Central memory CD8-positive, alpha-beta T cell (primary cell): ENCODE measurements at regions not wholly inside any gene's neighbourhood (a gene's known extent, or its start where the extent isn't known, plus 50 kb on each side); places are given as distances from the start of the nearest gene placed in this dataset.
"Not testable (repeated sequence)": the region's sequence is repeated elsewhere in the genome, so short reads cannot be mapped to it uniquely, and the experiment has no call there.

Source experiments
- ATAC-seq: fragments of 150-1000 bp; cut with Tn5 transposase; replicated peaks from 2 replicates; pipeline ENCODE4 v1.10.0; 2022; ENCODE audit warnings: mild to moderate bottlenecking, moderate FRiP score, moderate number of reproducible peaks; ENCODE audit not compliant: poor library complexity, severe bottlenecking; ENCODE audit errors: extremely low read depth
- DNase-seq, 2 donors: peaks; one replicate each; pipeline ENCODE4 v3.0.0; 2021; ENCODE audit warnings: low spot score in 2 of 2
- H3K27ac Mint-ChIP-seq: one replicate; pipeline ENCODE4 v1.8.0; 2022; ENCODE audit warnings: low read depth, mild to moderate bottlenecking, moderate library complexity, mixed read lengths
- H3K27me3 Mint-ChIP-seq: one replicate; pipeline ENCODE4 v1.8.0; 2022; ENCODE audit warnings: mixed read lengths
- H3K36me3 Mint-ChIP-seq: one replicate; pipeline ENCODE4 v1.8.0; 2022; ENCODE audit warnings: mild to moderate bottlenecking, moderate library complexity, mixed read lengths; ENCODE audit not compliant: insufficient read depth
- H3K4me1 Mint-ChIP-seq: one replicate; pipeline ENCODE4 v1.8.0; 2022; ENCODE audit warnings: mixed read lengths
- H3K4me3 Mint-ChIP-seq: one replicate; pipeline ENCODE4 v1.8.0; 2022; ENCODE audit warnings: mild to moderate bottlenecking, moderate library complexity, mixed read lengths
- H3K9me3 Mint-ChIP-seq: one replicate; pipeline ENCODE4 v1.8.0; 2022; ENCODE audit warnings: mixed read lengths

- H3K36me3 Mint-ChIP-seq, ATAC-seq: not testable (repeated sequence)
Measured at GRCh38 chr7:35962607-35963006, 161.8 kb downstream of the SEPTIN7 start.

GRCh38 chr7:35967366-35968139 lies 166.7 kb downstream of the SEPTIN7 start:
- ATAC-seq (no peak), DNase-seq (no peak)
- H3K36me3 Mint-ChIP-seq, result no peaks in the 10 kb centered on the region
- H3K9me3 Mint-ChIP-seq, result no peaks in the 10 kb centered on the region
- H3K27ac Mint-ChIP-seq, result no peak overlapping the region
- peaks cover 29% of the 10 kb centered on the region for H3K27me3 Mint-ChIP-seq
- no peaks in the 10 kb centered on the region for H3K4me1 Mint-ChIP-seq
- H3K4me3 Mint-ChIP-seq, result no peak overlapping the region

More at GRCh38 chr7:35962607-35963006, 161.8 kb downstream of the SEPTIN7 start:
- H3K27ac Mint-ChIP-seq, H3K4me3 Mint-ChIP-seq, H3K4me1 Mint-ChIP-seq, H3K27me3 Mint-ChIP-seq, H3K9me3 Mint-ChIP-seq, DNase-seq: not testable (repeated sequence)

- Mint-ChIP-seq H3K4me3 (no peak overlapping the region), H3K9me3 (no peaks in the 10 kb centered on the region), H3K27ac (no peak overlapping the region), H3K36me3 (no peaks in the 10 kb centered on the region), H3K27me3 (peaks cover 37% of the 10 kb centered on the region), H3K4me1 (no peaks in the 10 kb centered on the region)
- DNase-seq, result no peak
- ATAC-seq, result no peak
Measured at GRCh38 chr7:35968140-35968940, 167.5 kb downstream of the SEPTIN7 start.

GRCh38 chr7:35969066-35969465 lies 168.2 kb downstream of the SEPTIN7 start:
- H3K9me3 Mint-ChIP-seq, result no peaks in the 10 kb centered on the region
- DNase-seq (no peak), ATAC-seq (no peak)
- H3K4me3 Mint-ChIP-seq, result no peak overlapping the region
- no peak overlapping the region for H3K27ac Mint-ChIP-seq
- no peaks in the 10 kb centered on the region for H3K36me3 Mint-ChIP-seq
- peaks cover 40% of the 10 kb centered on the region for H3K27me3 Mint-ChIP-seq
- H3K4me1 Mint-ChIP-seq, result no peaks in the 10 kb centered on the region

- no peak for DNase-seq
- H3K27me3 Mint-ChIP-seq, result peaks cover 40% of the 10 kb centered on the region
- ATAC-seq, result no peak
- H3K4me1 Mint-ChIP-seq, result no peaks in the 10 kb centered on the region
- H3K36me3 Mint-ChIP-seq, result no peaks in the 10 kb centered on the region
- H3K27ac Mint-ChIP-seq, result no peak overlapping the region
- H3K4me3 Mint-ChIP-seq, result no peak overlapping the region
- H3K9me3 Mint-ChIP-seq, result no peaks in the 10 kb centered on the region
Measured at GRCh38 chr7:35970458-35970857, 169.6 kb downstream of the SEPTIN7 start.

- ATAC-seq (no peak), DNase-seq (no peak)
- H3K4me1 Mint-ChIP-seq, result no peaks in the 10 kb centered on the region
- H3K9me3 Mint-ChIP-seq, result no peaks in the 10 kb centered on the region
- no peaks in the 10 kb centered on the region for H3K36me3 Mint-ChIP-seq
- H3K27ac Mint-ChIP-seq, result no peak overlapping the region
- H3K27me3 Mint-ChIP-seq, result peaks cover 40% of the 10 kb centered on the region
- H3K4me3 Mint-ChIP-seq, result peak overlapping the region; percentile 27
Measured at GRCh38 chr7:35971133-35971891, 170.5 kb downstream of the SEPTIN7 start.

GRCh38 chr7:35975851-35976454 lies 175.1 kb downstream of the SEPTIN7 start:
- no peak overlapping the region for H3K27ac Mint-ChIP-seq
- no peaks in the 10 kb centered on the region for H3K36me3 Mint-ChIP-seq
- peak in 1 of 2 donors; percentile 42 for DNase-seq
- H3K9me3 Mint-ChIP-seq, result no peaks in the 10 kb centered on the region
- H3K4me3 Mint-ChIP-seq, result no peak overlapping the region
- peaks cover 27% of the 10 kb centered on the region for H3K27me3 Mint-ChIP-seq
- no peaks in the 10 kb centered on the region for H3K4me1 Mint-ChIP-seq
- ATAC-seq, result peak; percentile 64

GRCh38 chr7:35978816-35979640 lies 174.0 kb upstream of the EEPD1 start:
- ATAC-seq, DNase-seq, H3K27ac Mint-ChIP-seq, H3K9me3 Mint-ChIP-seq, H3K36me3 Mint-ChIP-seq, H3K4me3 Mint-ChIP-seq, H3K27me3 Mint-ChIP-seq, H3K4me1 Mint-ChIP-seq: not testable (repeated sequence)

- no peaks in the 10 kb centered on the region for H3K27me3 Mint-ChIP-seq
- no peaks in the 10 kb centered on the region for H3K9me3 Mint-ChIP-seq
- ATAC-seq (no peak), DNase-seq (no peak)
- H3K36me3 Mint-ChIP-seq, result no peaks in the 10 kb centered on the region
- H3K4me3 Mint-ChIP-seq, result no peak overlapping the region
- H3K27ac Mint-ChIP-seq, result no peak overlapping the region
- H3K4me1 Mint-ChIP-seq, result no peaks in the 10 kb centered on the region
Measured at GRCh38 chr7:35982600-35982999, 170.5 kb upstream of the EEPD1 start.

- no peaks in the 10 kb centered on the region for H3K27me3 Mint-ChIP-seq
- no peak overlapping the region for H3K27ac Mint-ChIP-seq
- H3K36me3 Mint-ChIP-seq, result no peaks in the 10 kb centered on the region
- no peak for ATAC-seq
- no peaks in the 10 kb centered on the region for H3K4me1 Mint-ChIP-seq
- DNase-seq, result no peak
- no peaks in the 10 kb centered on the region for H3K9me3 Mint-ChIP-seq
- H3K4me3 Mint-ChIP-seq, result no peak overlapping the region
Measured at GRCh38 chr7:35983626-35984025, 169.4 kb upstream of the EEPD1 start.

GRCh38 chr7:35985126-35985754 lies 167.8 kb upstream of the EEPD1 start:
- DNase-seq, result peak; percentile 55 to 60
- H3K4me3 Mint-ChIP-seq, result no peak overlapping the region
- H3K27me3 Mint-ChIP-seq, result no peaks in the 10 kb centered on the region
- H3K9me3 Mint-ChIP-seq, result no peaks in the 10 kb centered on the region
- ATAC-seq, result peak; percentile 92
- no peaks in the 10 kb centered on the region for H3K36me3 Mint-ChIP-seq
- H3K27ac Mint-ChIP-seq, result no peak overlapping the region
- H3K4me1 Mint-ChIP-seq, result no peaks in the 10 kb centered on the region
